ENCODE measurements at regions not wholly inside any gene's neighbourhood (a gene's known extent, or its start where the extent isn't known, plus 50 kb on each side); places are given as distances from the start of the nearest gene placed in this dataset.

GRCh38 chr5:37933576-37933975, 93.7 kb upstream of the GDNF start:
- no peak overlapping the region for H3K27ac ChIP-seq (ENCODE audit: low read length)
- H2AFZ ChIP-seq (ENCODE audit: low read depth, low read length): no peak overlapping the region
- TF ChIP-seq, protein P1, sequence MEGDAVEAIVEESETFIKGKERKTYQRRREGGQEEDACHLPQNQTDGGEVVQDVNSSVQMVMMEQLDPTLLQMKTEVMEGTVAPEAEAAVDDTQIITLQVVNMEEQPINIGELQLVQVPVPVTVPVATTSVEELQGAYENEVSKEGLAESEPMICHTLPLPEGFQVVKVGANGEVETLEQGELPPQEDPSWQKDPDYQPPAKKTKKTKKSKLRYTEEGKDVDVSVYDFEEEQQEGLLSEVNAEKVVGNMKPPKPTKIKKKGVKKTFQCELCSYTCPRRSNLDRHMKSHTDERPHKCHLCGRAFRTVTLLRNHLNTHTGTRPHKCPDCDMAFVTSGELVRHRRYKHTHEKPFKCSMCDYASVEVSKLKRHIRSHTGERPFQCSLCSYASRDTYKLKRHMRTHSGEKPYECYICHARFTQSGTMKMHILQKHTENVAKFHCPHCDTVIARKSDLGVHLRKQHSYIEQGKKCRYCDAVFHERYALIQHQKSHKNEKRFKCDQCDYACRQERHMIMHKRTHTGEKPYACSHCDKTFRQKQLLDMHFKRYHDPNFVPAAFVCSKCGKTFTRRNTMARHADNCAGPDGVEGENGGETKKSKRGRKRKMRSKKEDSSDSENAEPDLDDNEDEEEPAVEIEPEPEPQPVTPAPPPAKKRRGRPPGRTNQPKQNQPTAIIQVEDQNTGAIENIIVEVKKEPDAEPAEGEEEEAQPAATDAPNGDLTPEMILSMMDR (IDR thresholded peaks at IDR 0.05; ENCODE audit: low read depth, low read length): no peak
- no peak for TF ChIP-seq EZH2phosphoT487 (IDR thresholded peaks at IDR 0.05; ENCODE audit: low read depth)
- H3K79me2 ChIP-seq (ENCODE audit: low read length): no peaks in the 10 kb centered on the region
- no peak overlapping the region for H3K4me2 ChIP-seq (ENCODE audit: low read length)
- no peak overlapping the region for H3K4me3 ChIP-seq (ENCODE audit: low read length)
- H3K9me3 ChIP-seq (ENCODE audit: insufficient read depth, low read length): no peaks in the 10 kb centered on the region
- 0 out of 2 replicates have a peak, but pooled peaks cover 9% of the 10 kb centered on the region for H3K27me3 ChIP-seq (ENCODE audit: low read depth, low read length)
- no peak overlapping the region for H3K9ac ChIP-seq (ENCODE audit: low read length)
- no peaks in the 10 kb centered on the region for H4K20me1 ChIP-seq (ENCODE audit: insufficient read depth, low read length)
- H3K4me1 ChIP-seq (ENCODE audit: low read length): no peaks in the 10 kb centered on the region
- H3K36me3 ChIP-seq (replicated peaks; ENCODE audit: low read depth, low read length): no peaks in the 10 kb centered on the region

DNA sequence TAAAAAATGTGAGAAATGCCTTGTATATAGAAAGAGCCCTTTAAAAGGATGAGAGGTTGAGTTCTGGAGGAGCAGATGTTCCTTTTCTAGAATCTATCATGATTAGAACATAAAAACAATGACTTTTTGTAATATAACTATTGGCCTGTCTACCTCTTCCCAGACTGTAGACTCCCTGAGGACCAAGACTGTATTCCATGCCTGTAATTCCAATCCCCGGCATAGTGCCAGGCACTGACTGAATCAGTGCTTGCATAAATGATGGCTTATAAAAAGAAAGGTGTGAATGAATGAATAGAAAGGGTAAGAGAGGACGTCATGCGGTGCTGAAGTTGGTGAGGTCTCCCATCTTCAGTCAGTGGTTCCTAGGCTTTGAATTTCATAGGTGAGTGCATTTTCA, 92.6 kb upstream of the GDNF start:
- Histone ChIP-seq H3K9me3 (ENCODE audit: insufficient read depth, low read length) (no peaks in the 10 kb centered on the region), H4K20me1 (ENCODE audit: insufficient read depth, low read length) (no peaks in the 10 kb centered on the region), H3K36me3 (replicated peaks; ENCODE audit: low read depth, low read length) (no peaks in the 10 kb centered on the region), H3K9ac (ENCODE audit: low read length) (no peak overlapping the region), H2AFZ (ENCODE audit: low read depth, low read length) (no peak overlapping the region), H3K27ac (ENCODE audit: low read length) (no peak overlapping the region), H3K4me1 (ENCODE audit: low read length) (no peaks in the 10 kb centered on the region), H3K4me2 (ENCODE audit: low read length) (no peak overlapping the region), H3K27me3 (ENCODE audit: low read depth, low read length) (0 out of 2 replicates have a peak, but pooled peaks cover 9% of the 10 kb centered on the region), H3K4me3 (ENCODE audit: low read length) (no peak overlapping the region), H3K79me2 (ENCODE audit: low read length) (no peaks in the 10 kb centered on the region)
- TF ChIP-seq, protein P1 (IDR thresholded peaks at IDR 0.05; ENCODE audit: low read depth, low read length): no peak
- TF ChIP-seq EZH2phosphoT487 (IDR thresholded peaks at IDR 0.05; ENCODE audit: low read depth): no peak

DNA sequence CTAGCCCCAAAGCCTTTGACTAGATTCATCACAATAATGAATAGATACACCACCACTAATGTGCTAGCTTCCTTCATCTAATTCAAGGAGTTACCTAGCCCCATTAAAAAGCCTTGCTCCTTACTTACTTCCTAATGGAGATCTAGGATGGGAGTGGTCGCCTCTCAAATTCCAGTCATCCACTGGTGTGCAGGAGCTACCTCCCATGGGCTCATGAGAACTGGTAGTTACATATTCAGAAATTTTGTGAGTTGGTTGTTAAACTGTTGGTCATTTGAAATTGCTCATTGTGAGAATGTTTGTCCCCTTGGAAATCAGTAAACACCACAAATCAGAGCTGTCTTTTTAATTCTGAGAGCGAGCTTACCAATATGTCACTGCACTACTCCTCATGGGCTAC, 91.7 kb upstream of the GDNF start:
- H3K4me3 ChIP-seq (ENCODE audit: low read length): no peak overlapping the region
- H3K27me3 ChIP-seq (ENCODE audit: low read depth, low read length): 0 out of 2 replicates have a peak, but pooled peaks cover 9% of the 10 kb centered on the region
- TF ChIP-seq, protein P1 (IDR thresholded peaks at IDR 0.05; ENCODE audit: low read depth, low read length): no peak
- TF ChIP-seq EZH2phosphoT487 (IDR thresholded peaks at IDR 0.05; ENCODE audit: low read depth): no peak

GRCh38 chr5:37930350-37930749, 90.5 kb upstream of the GDNF start:
- 0 out of 2 replicates have a peak, but pooled peaks cover 9% of the 10 kb centered on the region for H3K27me3 ChIP-seq (ENCODE audit: low read depth, low read length)
- no peak overlapping the region for H3K4me3 ChIP-seq (ENCODE audit: low read length)
- no peaks in the 10 kb centered on the region for H3K36me3 ChIP-seq (replicated peaks; ENCODE audit: low read depth, low read length)
- H3K4me1 ChIP-seq (ENCODE audit: low read length): no peaks in the 10 kb centered on the region
- H3K27ac ChIP-seq (ENCODE audit: low read length): no peak overlapping the region
- H4K20me1 ChIP-seq (ENCODE audit: insufficient read depth, low read length): no peaks in the 10 kb centered on the region
- no peaks in the 10 kb centered on the region for H3K79me2 ChIP-seq (ENCODE audit: low read length)
- H3K4me2 ChIP-seq (ENCODE audit: low read length): no peak overlapping the region
- no peaks in the 10 kb centered on the region for H3K9me3 ChIP-seq (ENCODE audit: insufficient read depth, low read length)
- H3K9ac ChIP-seq (ENCODE audit: low read length): no peak overlapping the region
- no peak for TF ChIP-seq EZH2phosphoT487 (IDR thresholded peaks at IDR 0.05; ENCODE audit: low read depth)
- TF ChIP-seq, protein P1 (IDR thresholded peaks at IDR 0.05; ENCODE audit: low read depth, low read length): no peak
- no peak overlapping the region for H2AFZ ChIP-seq (ENCODE audit: low read depth, low read length)

More for the DNA sequence above, 91.7 kb upstream of the GDNF start:
- Histone ChIP-seq H4K20me1 (ENCODE audit: insufficient read depth, low read length) (no peaks in the 10 kb centered on the region), H2AFZ (ENCODE audit: low read depth, low read length) (no peak overlapping the region), H3K9me3 (ENCODE audit: insufficient read depth, low read length) (no peaks in the 10 kb centered on the region), H3K9ac (ENCODE audit: low read length) (no peak overlapping the region), H3K36me3 (replicated peaks; ENCODE audit: low read depth, low read length) (no peaks in the 10 kb centered on the region), H3K4me2 (ENCODE audit: low read length) (no peak overlapping the region), H3K4me1 (ENCODE audit: low read length) (no peaks in the 10 kb centered on the region), H3K79me2 (ENCODE audit: low read length) (no peaks in the 10 kb centered on the region), H3K27ac (ENCODE audit: low read length) (no peak overlapping the region)

All from OCI-LY3 (cell line).